ENCODE measurements at regions not wholly inside any gene's neighbourhood (a gene's known extent, or its start where the extent isn't known, plus 50 kb on each side); places are given as distances from the start of the nearest gene placed in this dataset.

DNA sequence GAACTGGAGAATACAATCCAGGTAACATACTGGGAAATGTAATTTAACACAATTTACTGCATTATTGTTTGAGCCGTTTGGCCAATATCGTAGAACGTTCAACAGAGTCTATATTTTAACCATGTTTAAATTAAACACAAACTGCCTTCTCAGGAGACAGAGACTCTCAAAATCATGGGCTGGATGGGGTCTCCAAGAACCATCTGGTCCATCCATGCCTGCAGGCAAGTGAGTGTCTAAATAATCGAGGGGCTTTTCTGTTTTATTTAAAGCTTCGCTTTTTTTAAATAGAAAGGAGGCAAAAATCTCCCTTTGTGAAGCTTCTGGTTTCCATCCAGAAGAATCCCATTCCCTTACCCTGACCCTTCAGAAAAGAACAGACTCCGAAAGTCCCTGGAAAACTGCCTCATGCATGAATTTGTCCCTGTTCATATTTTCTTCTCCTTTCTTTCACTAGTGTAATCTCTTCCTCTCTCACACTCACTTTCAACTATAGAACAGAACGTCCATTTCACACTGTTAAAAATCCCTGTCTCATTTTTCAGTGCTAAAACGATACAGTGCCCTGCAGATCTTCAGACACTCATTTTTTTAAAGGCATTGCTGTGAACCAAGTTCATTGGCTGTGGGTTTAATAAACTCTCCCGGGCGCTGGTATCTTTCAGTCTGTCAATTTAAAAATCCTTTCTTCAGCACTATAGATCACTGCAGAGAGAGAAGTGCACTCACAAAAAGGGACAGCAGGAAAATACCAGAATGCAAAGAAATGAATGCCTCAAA, 111.4 kb upstream of the TOM1L1 start:
- TF ChIP-seq CTCF (IDR thresholded peaks at IDR 0.05; ENCODE audit: control insufficient read depth, extremely low read depth, insufficient read depth): no peak
- H3K4me3 ChIP-seq (ENCODE audit: low read depth, low read length): no peak overlapping the region
- no peak for DNase-seq (ENCODE audit: low read depth)

DNA sequence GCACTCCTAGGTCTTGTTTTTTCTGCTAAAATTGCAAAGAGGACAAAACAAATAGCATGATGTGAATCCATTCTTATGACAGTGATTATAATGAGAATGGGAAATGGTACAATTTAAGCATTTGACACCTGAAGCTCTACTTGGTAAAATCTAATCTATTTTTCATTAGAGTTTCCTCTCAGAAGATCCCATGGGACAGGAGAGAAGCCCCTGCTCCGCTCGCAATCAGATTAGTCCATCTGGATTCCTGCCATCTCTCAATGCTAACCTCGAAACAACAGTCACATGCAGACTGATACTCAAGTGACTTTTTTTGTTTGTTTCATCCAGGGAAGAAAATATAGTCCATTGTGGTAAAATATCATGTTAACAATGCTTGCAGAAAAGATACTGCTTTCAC, 107.4 kb upstream of the TOM1L1 start:
- DNase-seq (ENCODE audit: low read depth): no peak
- no peak overlapping the region for H3K4me3 ChIP-seq (ENCODE audit: low read depth, low read length)
- TF ChIP-seq CTCF (IDR thresholded peaks at IDR 0.05; ENCODE audit: control insufficient read depth, extremely low read depth, insufficient read depth): no peak

GRCh38 chr17:54795046-54795445, 105.6 kb upstream of the TOM1L1 start:
- TF ChIP-seq CTCF (IDR thresholded peaks at IDR 0.05; ENCODE audit: control insufficient read depth, extremely low read depth, insufficient read depth): no peak
- no peak for DNase-seq (ENCODE audit: low read depth)
- no peak overlapping the region for H3K4me3 ChIP-seq (ENCODE audit: low read depth, low read length)

- no peak for TF ChIP-seq CTCF (IDR thresholded peaks at IDR 0.05; ENCODE audit: control insufficient read depth, extremely low read depth, insufficient read depth)
- no peak overlapping the region for H3K4me3 ChIP-seq (ENCODE audit: low read depth, low read length)
- DNase-seq (ENCODE audit: low read depth): no peak
Observed at GRCh38 chr17:54807331-54807730, 93.3 kb upstream of the TOM1L1 start.

- no peak overlapping the region for H3K4me3 ChIP-seq (ENCODE audit: low read depth, low read length)
- DNase-seq (ENCODE audit: low read depth): peak; percentile 26
- no peak for TF ChIP-seq CTCF (IDR thresholded peaks at IDR 0.05; ENCODE audit: control insufficient read depth, extremely low read depth, insufficient read depth)
Observed at GRCh38 chr17:54813896-54814295, 86.8 kb upstream of the TOM1L1 start.

- no peak for DNase-seq (ENCODE audit: low read depth)
- TF ChIP-seq CTCF (IDR thresholded peaks at IDR 0.05; ENCODE audit: control insufficient read depth, extremely low read depth, insufficient read depth): no peak
- no peak overlapping the region for H3K4me3 ChIP-seq (ENCODE audit: low read depth, low read length)
Observed at GRCh38 chr17:54814371-54814770, 86.3 kb upstream of the TOM1L1 start.

GRCh38 chr17:54834086-54834485, 66.6 kb upstream of the TOM1L1 start:
- H3K4me3 ChIP-seq (ENCODE audit: low read depth, low read length): no peak overlapping the region
- TF ChIP-seq CTCF (IDR thresholded peaks at IDR 0.05; ENCODE audit: control insufficient read depth, extremely low read depth, insufficient read depth): no peak
- no peak for DNase-seq (ENCODE audit: low read depth)
